Hepatocyte (in vitro differentiated cells): ENCODE measurements at regions not wholly inside any gene's neighbourhood (a gene's known extent, or its start where the extent isn't known, plus 50 kb on each side); places are given as distances from the start of the nearest gene placed in this dataset.

Experiments used
- DNase-seq: peaks from one replicate; pipeline ENCODE4 v3.0.0-alpha.2; 2016; ENCODE audit warnings: low spot score
- H2AFZ ChIP-seq: fragments of 200-600 bp; sonication (generic); 2 replicates; pipeline ENCODE4 v1.6.0; 2016; ENCODE audit warnings: antibody characterized with exemption, mild to moderate bottlenecking
- H3K27ac ChIP-seq: fragments of 200-600 bp; sonication (generic); 2 replicates; pipeline ENCODE4 v1.5.1; 2016; ENCODE audit warnings: mild to moderate bottlenecking
- H3K27me3 ChIP-seq: fragments of 200-600 bp; sonication (generic); 2 replicates; pipeline ENCODE4 v1.6.1; 2016
- H3K36me3 ChIP-seq: fragments of 200-600 bp; sonication (generic); replicated peaks from 2 replicates; pipeline ENCODE4 v1.5.1; 2016; ENCODE audit warnings: low read depth; ENCODE audit not compliant: insufficient read depth
- H3K4me1 ChIP-seq: fragments of 200-600 bp; sonication (generic); 2 replicates; pipeline ENCODE4 v1.5.1; 2016; ENCODE audit warnings: mild to moderate bottlenecking, moderate library complexity; ENCODE audit not compliant: insufficient read depth
- H3K4me2 ChIP-seq: fragments of 200-600 bp; sonication (generic); 2 replicates; pipeline ENCODE4 v1.6.0; 2016
- H3K4me3 ChIP-seq: fragments of 200-600 bp; sonication (generic); 2 replicates; pipeline ENCODE4 v1.5.1; 2016; ENCODE audit warnings: mild to moderate bottlenecking
- H3K79me2 ChIP-seq: fragments of 200-600 bp; sonication (generic); 2 replicates; pipeline ENCODE4 v1.6.0; 2017; ENCODE audit warnings: mild to moderate bottlenecking
- H3K9me2 ChIP-seq: fragments of 200-600 bp; sonication (generic); replicated peaks from 2 replicates; pipeline ENCODE4 v1.6.0; 2017; ENCODE audit warnings: mild to moderate bottlenecking; ENCODE audit not compliant: insufficient read depth
- H3K9me3 ChIP-seq: fragments of 200-600 bp; sonication (generic); 2 replicates; pipeline ENCODE4 v1.5.1; 2016; ENCODE audit warnings: low read depth, mild to moderate bottlenecking
- H4K20me1 ChIP-seq: fragments of 200-600 bp; sonication (generic); 2 replicates; pipeline ENCODE4 v1.6.0; 2016; ENCODE audit warnings: mild to moderate bottlenecking; ENCODE audit not compliant: insufficient read depth, poor library complexity, severe bottlenecking
- EZH2 ChIP-seq: fragments of 200-600 bp; sonication (generic); IDR thresholded peaks from 2 replicates; pipeline ENCODE4 v1.6.1; 2016; ENCODE audit warnings: antibody characterized with exemption, mild to moderate bottlenecking, borderline replicate concordance
- EZH2phosphoT487 ChIP-seq: fragments of 200-600 bp; sonication (generic); IDR thresholded peaks from one replicate; pipeline ENCODE4 v1.6.1; 2018; ENCODE audit warnings: antibody characterized with exemption, mild to moderate bottlenecking, low read depth, moderate library complexity; ENCODE audit not compliant: unreplicated experiment, severe bottlenecking
- WGBS: methylation state at CpG from one replicate; pipeline ENCODE4 v1.1.6; 2016; ENCODE audit warnings: low lambda C conversion rate; ENCODE audit errors: missing lambda C conversion rate; 5-methylcytosine and 5-hydroxymethylcytosine counted together
- TF ChIP-seq, protein P1 (sequence below): fragments of 200-600 bp; sonication (generic); IDR thresholded peaks from 2 replicates; pipeline ENCODE4 v1.5.1; 2016; ENCODE audit warnings: antibody characterized with exemption, mild to moderate bottlenecking; ENCODE audit not compliant: poor library complexity

DNA sequence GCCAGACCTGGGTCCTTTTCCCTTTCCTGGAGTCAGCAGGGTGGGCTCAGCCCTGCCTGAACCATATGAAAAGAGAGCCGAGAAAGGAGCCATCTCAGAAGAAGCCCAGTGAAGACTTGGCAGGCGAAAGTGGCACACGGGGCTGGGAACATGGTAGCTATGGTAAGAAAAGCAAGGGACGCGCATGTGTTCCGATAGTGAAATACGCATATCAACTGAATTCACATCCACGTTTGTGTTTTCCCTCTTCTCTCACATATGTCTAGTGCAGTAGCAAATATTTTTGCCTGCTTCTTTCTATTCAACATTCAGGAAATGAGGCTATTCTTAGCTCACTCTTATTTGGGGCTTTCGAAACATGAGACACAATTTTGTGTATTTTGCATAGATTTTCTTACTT is 54.1 kb upstream of the PEG3 start:
- 90% methylated on average over 9 of the region's 9 CpGs for WGBS
- no peaks in the 10 kb centered on the region for H3K36me3 ChIP-seq
- no peak for DNase-seq
- no peaks in the 10 kb centered on the region for H3K79me2 ChIP-seq
- no peak overlapping the region for H2AFZ ChIP-seq
- no peaks in the 10 kb centered on the region for H4K20me1 ChIP-seq
- no peaks in the 10 kb centered on the region for H3K27me3 ChIP-seq
- H3K4me1 ChIP-seq, result no peaks in the 10 kb centered on the region
- H3K9me3 ChIP-seq, result no peaks in the 10 kb centered on the region
- H3K4me2 ChIP-seq, result no peak overlapping the region
- H3K9me2 ChIP-seq, result no peaks in the 10 kb centered on the region
- no peak overlapping the region for H3K27ac ChIP-seq
- TF ChIP-seq EZH2phosphoT487, result no peak
- TF ChIP-seq, protein P1, sequence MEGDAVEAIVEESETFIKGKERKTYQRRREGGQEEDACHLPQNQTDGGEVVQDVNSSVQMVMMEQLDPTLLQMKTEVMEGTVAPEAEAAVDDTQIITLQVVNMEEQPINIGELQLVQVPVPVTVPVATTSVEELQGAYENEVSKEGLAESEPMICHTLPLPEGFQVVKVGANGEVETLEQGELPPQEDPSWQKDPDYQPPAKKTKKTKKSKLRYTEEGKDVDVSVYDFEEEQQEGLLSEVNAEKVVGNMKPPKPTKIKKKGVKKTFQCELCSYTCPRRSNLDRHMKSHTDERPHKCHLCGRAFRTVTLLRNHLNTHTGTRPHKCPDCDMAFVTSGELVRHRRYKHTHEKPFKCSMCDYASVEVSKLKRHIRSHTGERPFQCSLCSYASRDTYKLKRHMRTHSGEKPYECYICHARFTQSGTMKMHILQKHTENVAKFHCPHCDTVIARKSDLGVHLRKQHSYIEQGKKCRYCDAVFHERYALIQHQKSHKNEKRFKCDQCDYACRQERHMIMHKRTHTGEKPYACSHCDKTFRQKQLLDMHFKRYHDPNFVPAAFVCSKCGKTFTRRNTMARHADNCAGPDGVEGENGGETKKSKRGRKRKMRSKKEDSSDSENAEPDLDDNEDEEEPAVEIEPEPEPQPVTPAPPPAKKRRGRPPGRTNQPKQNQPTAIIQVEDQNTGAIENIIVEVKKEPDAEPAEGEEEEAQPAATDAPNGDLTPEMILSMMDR, result no peak
- no peak overlapping the region for H3K4me3 ChIP-seq

DNA sequence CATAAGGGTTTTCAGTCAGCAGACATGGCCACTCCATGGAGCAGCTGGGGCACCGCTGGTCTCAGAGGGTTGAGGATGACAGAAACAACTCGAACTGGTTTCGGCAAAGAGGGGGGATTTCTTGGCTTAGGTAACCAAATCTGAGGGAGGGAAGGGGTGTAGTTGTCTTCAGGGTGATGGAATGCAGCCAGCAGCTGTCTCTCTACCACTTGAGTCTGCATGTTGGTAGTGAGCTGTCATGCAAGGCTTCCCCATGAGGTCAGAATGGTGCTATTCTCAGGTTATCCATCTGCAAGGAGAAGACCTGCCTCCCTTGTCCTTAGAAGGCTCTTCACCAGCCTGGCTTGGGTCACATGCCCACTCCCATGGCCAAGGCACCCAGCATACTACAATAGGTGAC is 55.6 kb upstream of the PEG3 start:
- no peaks in the 10 kb centered on the region for H3K79me2 ChIP-seq
- H4K20me1 ChIP-seq, result no peaks in the 10 kb centered on the region
- H3K4me2 ChIP-seq, result no peak overlapping the region
- no peak overlapping the region for H2AFZ ChIP-seq
- no peaks in the 10 kb centered on the region for H3K9me2 ChIP-seq
- H3K27ac ChIP-seq, result no peak overlapping the region
- no peaks in the 10 kb centered on the region for H3K27me3 ChIP-seq
- no peak for DNase-seq
- H3K4me1 ChIP-seq, result no peaks in the 10 kb centered on the region
- no peaks in the 10 kb centered on the region for H3K36me3 ChIP-seq
- TF ChIP-seq EZH2phosphoT487, result no peak
- no peak overlapping the region for H3K4me3 ChIP-seq
- H3K9me3 ChIP-seq, result no peaks in the 10 kb centered on the region
- WGBS, result 80% methylated on average over 3 of the region's 3 CpGs

DNA sequence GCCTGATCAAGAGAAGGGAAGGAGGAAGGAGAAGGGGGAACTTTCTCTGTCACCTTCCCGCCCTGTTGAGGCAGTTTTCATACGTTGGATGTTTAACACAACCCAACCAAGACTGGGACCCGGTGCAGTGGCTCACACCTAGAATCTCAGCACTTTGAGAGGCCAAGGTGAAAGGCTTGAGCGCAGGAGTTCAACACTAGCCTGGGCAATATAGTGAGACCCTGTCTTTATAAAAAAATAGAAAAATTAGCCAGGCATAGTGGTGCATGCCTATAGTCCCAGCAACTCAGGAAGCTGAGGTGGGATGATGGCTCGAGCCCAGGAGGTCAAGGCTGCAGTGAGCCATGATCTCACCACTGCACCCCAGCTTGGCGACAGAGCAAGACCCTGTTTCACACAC is 59.4 kb upstream of the PEG3 start:
- H4K20me1 ChIP-seq, result no peaks in the 10 kb centered on the region
- no peak overlapping the region for H3K27ac ChIP-seq
- H3K9me2 ChIP-seq, result no peaks in the 10 kb centered on the region
- H3K27me3 ChIP-seq, result no peaks in the 10 kb centered on the region
- DNase-seq, result no peak
- 58% methylated on average over 6 of the region's 6 CpGs for WGBS
- H3K9me3 ChIP-seq, result no peaks in the 10 kb centered on the region
- no peaks in the 10 kb centered on the region for H3K4me1 ChIP-seq
- no peak overlapping the region for H3K4me3 ChIP-seq
- H3K79me2 ChIP-seq, result no peaks in the 10 kb centered on the region
- no peak overlapping the region for H2AFZ ChIP-seq
- no peak overlapping the region for H3K4me2 ChIP-seq
- no peaks in the 10 kb centered on the region for H3K36me3 ChIP-seq
- TF ChIP-seq EZH2phosphoT487 (no peak), EZH2 (no peak)
- TF ChIP-seq, protein P1, result no peak

DNA sequence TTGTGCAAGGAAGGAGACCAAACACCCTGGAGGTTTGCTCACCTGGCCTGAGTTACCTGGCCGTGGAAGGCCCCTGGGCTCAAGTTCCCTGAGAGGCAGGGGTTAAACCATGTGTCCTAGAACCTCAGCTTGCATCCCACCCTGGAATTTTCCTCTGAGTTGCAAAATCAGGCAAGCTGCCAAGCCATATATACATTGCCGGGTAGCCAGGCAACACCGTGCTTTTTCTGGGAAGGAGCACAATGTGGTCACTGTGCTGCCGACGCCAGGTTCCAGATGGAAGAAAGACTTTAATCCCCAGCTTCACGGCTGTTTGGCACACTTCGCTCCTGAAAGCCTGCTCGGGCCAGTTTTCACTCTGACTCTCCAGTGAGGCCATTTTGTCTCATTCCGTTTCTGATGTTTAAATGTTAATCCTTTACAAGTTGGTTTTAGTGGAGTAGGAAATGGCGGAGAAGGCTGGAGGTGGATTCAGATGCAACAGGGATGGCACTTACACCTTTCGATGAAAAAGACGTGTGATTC is 60.1 kb upstream of the PEG3 start:
- Histone ChIP-seq H3K79me2 (no peaks in the 10 kb centered on the region), H3K27ac (no peak overlapping the region), H3K36me3 (no peaks in the 10 kb centered on the region), H3K4me3 (no peak overlapping the region), H3K9me3 (no peaks in the 10 kb centered on the region), H2AFZ (no peak overlapping the region), H4K20me1 (no peaks in the 10 kb centered on the region), H3K4me2 (no peak overlapping the region), H3K27me3 (no peaks in the 10 kb centered on the region), H3K9me2 (no peaks in the 10 kb centered on the region), H3K4me1 (no peaks in the 10 kb centered on the region)
- DNase-seq, result no peak
- no peak for TF ChIP-seq EZH2
- 77% methylated on average over 12 of the region's 12 CpGs for WGBS
